Heart right ventricle (tissue), 16 donors: ENCODE measurements at regions not wholly inside any gene's neighbourhood (a gene's known extent, or its start where the extent isn't known, plus 50 kb on each side); places are given as distances from the start of the nearest gene placed in this dataset.

Experiments used
- ATAC-seq, 8 donors: fragments of 200-7000 bp; cut with Tn5 transposase; one replicate each; pipeline ENCODE4 v1.9.1; 2020; ENCODE audit warnings: mild to moderate bottlenecking in 8 of 8, moderate library complexity in 8 of 8, moderate number of reproducible peaks in 1 of 8
- DNase-seq, 2 donors: peaks; one replicate each; pipeline ENCODE4 v3.0.0-alpha.2; 2020
- H3K27ac ChIP-seq, 10 donors: fragments of 200-600 bp; sonication (generic) in 2 of 10; one replicate each; pipeline versions ENCODE4 v1.5.0 to v1.8.0; 2020 to 2022; ENCODE audit warnings: mild to moderate bottlenecking in 3 of 10
- H3K27me3 ChIP-seq, 7 donors: fragments of 200-600 bp; one replicate each; pipeline ENCODE4 v1.8.0; 2021 to 2022; ENCODE audit warnings: mild to moderate bottlenecking in 2 of 7
- H3K36me3 ChIP-seq, 9 donors: fragments of 200-600 bp; sonication (generic) in 1 of 9; one replicate each; pipeline versions ENCODE4 v1.5.0 to v1.8.0; 2020 to 2022; ENCODE audit warnings: mild to moderate bottlenecking in 2 of 9
- H3K4me1 ChIP-seq, 9 donors: fragments of 200-600 bp; sonication (generic) in 1 of 9; one replicate each; pipeline versions ENCODE4 v1.5.0 to v1.8.0; 2020 to 2022; ENCODE audit warnings: mild to moderate bottlenecking in 4 of 9
- H3K4me3 ChIP-seq, 10 donors: fragments of 200-600 bp; sonication (generic) in 2 of 10; one replicate each; pipeline versions ENCODE4 v1.5.0 to v1.8.0; 2020 to 2022; ENCODE audit warnings: mild to moderate bottlenecking in 7 of 10, moderate library complexity in 2 of 10
- H3K9me3 ChIP-seq, 11 donors: fragments of 200-600 bp in 10 of 11; sonication (generic) in 2 of 11; one replicate each; pipeline versions ENCODE4 v1.5.0 to v1.8.0; 2013 to 2022; ENCODE audit warnings: mild to moderate bottlenecking in 2 of 11, control low read depth in 1 of 11, moderate library complexity in 1 of 11
- WGBS, 2 donors: extraction: QIAGEN DNeasy Blood & Tissue Kit; methylation state at CpG; one replicate each; pipeline ENCODE4 v1.1.7; 2013; ENCODE audit warnings: inconsistent platforms in 1 of 2; 5-methylcytosine and 5-hydroxymethylcytosine counted together
- intact Hi-C, 10 donors: fragments of 100-400 bp; cut with DNase I; formaldehyde crosslinking; loops; one replicate each; pipeline versions ENCODE4 v1.11.1 to v1.14.2; 2022
- TF ChIP-seq, protein P1 (sequence below), 9 donors: fragments of 200-600 bp; sonication (generic) in 2 of 9; IDR thresholded peaks; one replicate each; pipeline versions ENCODE4 v1.5.0 to v1.8.0; 2021 to 2022; ENCODE audit warnings: antibody characterized with exemption in 9 of 9, mild to moderate bottlenecking in 5 of 9, moderate library complexity in 1 of 9
- donor health status: Arrhythmogenic right ventricular cardiomyopathy.
- donor health status: ischemic (EF 13 %, LVEDD 7.1; RV severe dilation, severe dysfunction).
- donor health status: healthy with polysubstance abuse.
- donor health status: DM: no; HTN: yes; CAD: no.
- donor health status: DM: no; HTN: no; CAD: no.
- donor health status: ischemic (EF 25% LVEDD 6.9; RV normal size, moderate dysfunction).
- donor health status: ischemic (EF 25% LVEDD 5.7; RV mildly dilated, moderate dysfunction).
- donor health status: healthy.
- donor health status: DM: yes; HTN: yes; CAD: no.
- donor health status: Ischemic cardiomyopathy.
- donor health status: ischemic (EF 35%, LVEDD 5.7; RV mildly dilated, moderate dysfunction).
- donor health status: nonischemic (EF 11% LVEDD 7.7; RV severe dilation, severe dysfunction).
- donor health status: DM: yes; HTN: yes; CAD: no.
- donor health status: PGD.
- donor health status: ischemic (EF 29% LVEDD 5.4; RV normal size, mild dysfunction).
- donor health status: nonischemic (EF 23%, LVEDD 6.1; RV moderate dilation, normal function).

DNA sequence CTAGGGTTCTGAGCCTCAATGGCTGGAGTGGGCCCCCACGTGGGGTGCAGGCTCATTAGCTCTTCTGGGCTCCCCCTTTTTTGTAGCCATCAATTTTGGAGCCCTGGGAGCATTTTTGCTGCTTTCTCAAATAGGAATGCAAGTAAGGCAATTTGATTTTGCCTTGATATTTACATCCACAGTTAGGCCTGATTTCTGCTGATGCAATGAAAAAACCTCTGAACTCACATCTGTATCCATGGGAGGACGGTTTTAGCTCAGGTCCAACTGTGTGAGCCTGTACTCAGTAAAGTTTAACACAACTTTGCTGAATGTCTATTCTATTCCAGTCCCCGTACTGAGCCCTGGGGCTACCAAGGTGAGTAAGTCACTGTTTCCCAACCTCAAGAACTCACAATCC, 425.0 kb downstream of the HAPSTR1 start:
- Histone ChIP-seq H3K27me3 (no peaks in the 10 kb centered on the region), H3K9me3 (peaks cover 0 to 15% (median 9%) of the 10 kb centered on the region in 11 donors), H3K36me3 (no peaks in the 10 kb centered on the region), H3K4me1 (no peaks in the 10 kb centered on the region), H3K27ac (no peak overlapping the region), H3K4me3 (no peak overlapping the region)
- ATAC-seq (no peak), DNase-seq (no peak)
- TF ChIP-seq, protein P1, sequence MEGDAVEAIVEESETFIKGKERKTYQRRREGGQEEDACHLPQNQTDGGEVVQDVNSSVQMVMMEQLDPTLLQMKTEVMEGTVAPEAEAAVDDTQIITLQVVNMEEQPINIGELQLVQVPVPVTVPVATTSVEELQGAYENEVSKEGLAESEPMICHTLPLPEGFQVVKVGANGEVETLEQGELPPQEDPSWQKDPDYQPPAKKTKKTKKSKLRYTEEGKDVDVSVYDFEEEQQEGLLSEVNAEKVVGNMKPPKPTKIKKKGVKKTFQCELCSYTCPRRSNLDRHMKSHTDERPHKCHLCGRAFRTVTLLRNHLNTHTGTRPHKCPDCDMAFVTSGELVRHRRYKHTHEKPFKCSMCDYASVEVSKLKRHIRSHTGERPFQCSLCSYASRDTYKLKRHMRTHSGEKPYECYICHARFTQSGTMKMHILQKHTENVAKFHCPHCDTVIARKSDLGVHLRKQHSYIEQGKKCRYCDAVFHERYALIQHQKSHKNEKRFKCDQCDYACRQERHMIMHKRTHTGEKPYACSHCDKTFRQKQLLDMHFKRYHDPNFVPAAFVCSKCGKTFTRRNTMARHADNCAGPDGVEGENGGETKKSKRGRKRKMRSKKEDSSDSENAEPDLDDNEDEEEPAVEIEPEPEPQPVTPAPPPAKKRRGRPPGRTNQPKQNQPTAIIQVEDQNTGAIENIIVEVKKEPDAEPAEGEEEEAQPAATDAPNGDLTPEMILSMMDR (IDR thresholded peaks at IDR 0.05) = no peak
- intact Hi-C loops = no loop called here
- WGBS, 2 donors = 84 to 85% methylated on average over 3 of the region's 3 CpGs

DNA sequence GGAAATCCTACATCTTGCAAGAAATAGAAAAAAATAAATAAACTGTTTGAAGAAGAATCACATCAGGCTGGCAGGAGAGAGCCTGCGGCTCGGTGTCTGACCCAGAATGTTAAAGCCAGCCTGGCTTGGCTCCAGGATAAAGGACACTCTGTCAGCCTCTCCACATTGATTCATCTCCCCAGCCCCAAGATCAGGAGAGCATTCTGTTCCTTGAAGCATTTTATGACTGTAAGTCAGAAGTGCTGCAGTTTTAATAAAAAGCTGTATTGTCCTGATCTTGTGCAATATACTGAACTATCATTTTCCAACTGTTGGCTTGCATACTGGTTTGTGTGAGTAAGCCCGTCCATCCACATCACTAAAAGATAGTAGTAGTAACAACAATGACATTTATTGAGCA, 426.6 kb downstream of the HAPSTR1 start:
- peak in 2 of 8 donors; percentile 49 to 53 for ATAC-seq
- intact Hi-C loops = no loop called here
- TF ChIP-seq, protein P1 (IDR thresholded peaks at IDR 0.05) = no peak
- Histone ChIP-seq H3K4me3 (no peak overlapping the region), H3K4me1 (no peaks in the 10 kb centered on the region), H3K9me3 (peaks cover 0 to 12% (median 2%) of the 10 kb centered on the region in 11 donors), H3K36me3 (no peaks in the 10 kb centered on the region), H3K27me3 (no peaks in the 10 kb centered on the region), H3K27ac (no peak overlapping the region)
- no peak for DNase-seq
- 23 to 51% methylated on average over 3 of the region's 3 CpGs for WGBS, 2 donors

DNA sequence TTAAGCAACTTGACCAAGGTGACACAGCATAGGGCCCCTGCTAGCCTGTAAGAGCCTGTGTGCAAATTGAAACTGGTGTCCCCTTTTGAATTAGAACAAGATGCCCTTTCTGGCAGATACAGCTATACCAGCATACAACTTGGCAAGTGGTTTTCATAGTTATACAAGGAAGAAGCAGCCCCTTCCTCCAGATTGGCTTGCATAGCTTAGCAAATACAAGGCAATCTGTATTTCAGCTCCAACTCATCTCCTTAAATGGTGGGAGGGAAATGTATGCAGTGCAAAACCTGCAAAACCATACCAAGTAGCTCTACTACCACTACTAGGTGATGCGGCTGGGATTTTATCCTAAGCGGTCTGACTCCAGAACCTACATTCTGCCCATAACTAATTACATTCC, 427.1 kb downstream of the HAPSTR1 start:
- H3K27me3 ChIP-seq = no peaks in the 10 kb centered on the region
- H3K4me3 ChIP-seq = no peak overlapping the region
- WGBS, 2 donors = 95 to 97% methylated on average over 2 of the region's 2 CpGs
- TF ChIP-seq, protein P1 (IDR thresholded peaks at IDR 0.05) = no peak
- H3K9me3 ChIP-seq = peaks cover 0 to 8% (median 0%) of the 10 kb centered on the region in 11 donors
- intact Hi-C loops = no loop called here
- no peak for DNase-seq
- H3K27ac ChIP-seq = no peak overlapping the region
- H3K36me3 ChIP-seq = no peaks in the 10 kb centered on the region
- H3K4me1 ChIP-seq = no peaks in the 10 kb centered on the region
- ATAC-seq = no peak

DNA sequence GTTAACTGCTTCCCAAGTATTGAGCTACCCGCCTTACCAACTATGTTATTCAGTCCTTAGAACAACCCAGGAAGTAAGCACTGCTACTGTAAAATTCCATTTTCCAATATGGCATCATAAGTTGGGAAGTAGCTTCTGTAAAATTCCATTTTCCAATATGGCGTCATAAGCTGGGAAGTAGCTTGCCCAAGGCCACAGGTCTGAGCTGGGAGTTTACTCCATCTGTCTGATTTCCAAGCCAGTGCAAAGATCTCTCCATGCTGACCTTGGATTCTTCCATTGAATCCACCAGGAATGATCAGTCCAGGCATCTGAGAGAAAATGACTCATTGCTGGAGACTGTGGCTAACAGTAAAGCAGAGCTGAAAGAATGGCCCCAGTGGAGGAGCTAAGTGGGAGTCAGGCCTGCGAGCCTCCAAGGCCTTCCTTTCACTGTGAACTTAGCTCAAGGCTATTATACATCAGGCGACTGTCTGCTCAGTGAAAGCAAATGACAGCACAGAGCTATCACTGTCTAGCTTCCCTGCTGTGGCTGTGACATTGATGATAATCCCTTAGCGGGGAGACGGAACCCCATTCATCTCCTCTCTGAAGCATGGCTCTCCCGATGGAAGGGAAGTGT, 430.4 kb downstream of the HAPSTR1 start:
- H3K27ac ChIP-seq = no peak overlapping the region
- DNase-seq (no peak), ATAC-seq (no peak)
- no peaks in the 10 kb centered on the region for H3K36me3 ChIP-seq
- no peaks in the 10 kb centered on the region for H3K9me3 ChIP-seq
- H3K27me3 ChIP-seq = no peaks in the 10 kb centered on the region
- intact Hi-C loops = no loop called here
- no peaks in the 10 kb centered on the region for H3K4me1 ChIP-seq
- H3K4me3 ChIP-seq = no peak overlapping the region
- 47 to 49% methylated on average over 7 of the region's 7 CpGs for WGBS, 2 donors
- TF ChIP-seq, protein P1 (IDR thresholded peaks at IDR 0.05) = no peak
